HG03066 (cell line): ENCODE measurements at regions not wholly inside any gene's neighbourhood (a gene's known extent, or its start where the extent isn't known, plus 50 kb on each side); places are given as distances from the start of the nearest gene placed in this dataset.
"Not testable (repeated sequence)": the region's sequence is repeated elsewhere in the genome, so short reads cannot be mapped to it uniquely, and the experiment has no call there.

Experiments
- ATAC-seq: cut with Tn5 transposase; IDR thresholded peaks from one replicate; pipeline ENCODE4 v1.9.1; 2021; ENCODE audit warnings: low read depth; ENCODE audit not compliant: unreplicated experiment

DNA sequence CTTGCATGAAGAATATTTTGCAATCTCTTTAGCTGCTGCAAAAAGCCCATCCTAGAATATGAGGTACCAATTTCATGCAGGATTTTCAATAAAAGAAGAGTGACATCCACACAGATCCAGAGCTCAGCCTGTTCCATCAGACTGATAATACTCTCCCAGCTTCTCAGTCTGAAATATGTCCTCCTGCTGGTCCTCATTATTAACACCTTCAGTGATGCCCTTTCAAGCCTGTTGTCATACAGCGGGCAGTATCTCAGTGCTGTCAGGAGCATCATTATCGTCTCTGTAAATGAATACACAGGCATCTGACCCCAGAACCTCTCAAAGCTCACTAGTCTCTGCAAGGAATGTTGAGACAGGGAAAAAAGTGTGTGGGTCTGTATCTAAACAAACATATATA is 1387.8 kb downstream of the OTOL1 start:
- no peak for ATAC-seq

DNA sequence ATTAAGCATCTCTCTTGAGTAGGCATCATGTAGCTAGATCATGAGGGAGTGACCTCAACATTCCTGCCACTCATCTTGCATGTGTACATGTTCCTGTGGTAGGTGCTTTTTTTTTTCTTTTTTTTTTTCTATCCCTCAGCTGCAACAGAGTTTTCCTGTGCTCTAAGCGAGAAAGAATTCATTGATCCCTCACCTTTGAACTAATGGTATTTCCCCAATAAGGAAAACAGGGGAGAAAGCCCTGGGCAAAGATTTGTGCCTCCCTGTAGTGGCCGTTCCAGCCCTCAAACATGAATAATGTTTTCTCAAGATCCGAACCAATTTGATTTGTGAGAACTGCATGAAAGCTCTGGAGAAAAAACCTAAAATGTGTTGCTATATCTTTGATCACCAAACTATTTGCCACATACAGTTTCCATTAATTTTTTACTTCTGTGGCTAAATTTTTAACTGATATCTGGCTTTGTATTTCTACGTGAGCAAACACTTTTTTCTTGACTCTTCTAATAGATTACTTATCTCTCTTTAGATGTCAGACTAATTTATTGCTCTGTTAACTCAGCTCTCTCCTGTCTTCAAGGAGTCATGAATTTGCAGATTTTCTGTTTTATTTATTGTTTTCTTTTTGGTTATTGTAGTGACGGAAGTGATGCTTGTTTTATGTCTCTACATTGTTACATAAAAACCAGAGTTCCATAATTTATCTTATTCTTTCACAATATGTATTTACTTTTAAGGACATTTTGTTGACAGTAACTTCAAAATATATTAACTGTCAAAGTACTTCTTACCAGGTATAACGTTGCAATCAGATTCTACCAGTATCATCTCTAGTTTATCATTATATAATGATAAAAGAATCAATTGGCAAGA is 1396.5 kb downstream of the OTOL1 start:
- ATAC-seq: no peak

- ATAC-seq: no peak
These were observed 1400.7 kb downstream of the OTOL1 start for GRCh38 chr3:162897291-162897690.

GRCh38 chr3:162932503-162932902 is 1435.9 kb downstream of the OTOL1 start:
- ATAC-seq: no peak

DNA sequence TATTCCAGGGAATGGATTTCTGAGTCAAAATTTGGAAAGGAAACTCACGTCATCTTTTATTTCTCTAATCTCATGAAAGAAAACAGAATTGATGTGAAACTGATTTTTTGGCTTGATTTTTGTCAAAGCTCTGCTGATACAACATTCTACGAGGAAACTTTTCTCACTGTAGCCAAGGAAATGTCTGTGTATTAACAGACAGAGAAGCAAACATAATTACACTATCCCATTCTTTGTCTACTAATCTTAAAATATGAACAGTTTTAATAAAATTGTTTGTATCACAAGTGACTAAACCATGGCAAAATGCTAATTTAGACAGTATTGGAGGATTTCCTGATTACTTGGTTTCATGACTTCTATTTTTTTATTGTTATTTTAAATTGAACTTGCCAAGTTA is 1437.0 kb downstream of the OTOL1 start:
- no peak for ATAC-seq

- no peak for ATAC-seq
These were observed 1440.1 kb downstream of the OTOL1 start for GRCh38 chr3:162936706-162937105.

GRCh38 chr3:162938083-162938482 is 1441.5 kb downstream of the OTOL1 start:
- no peak for ATAC-seq

DNA sequence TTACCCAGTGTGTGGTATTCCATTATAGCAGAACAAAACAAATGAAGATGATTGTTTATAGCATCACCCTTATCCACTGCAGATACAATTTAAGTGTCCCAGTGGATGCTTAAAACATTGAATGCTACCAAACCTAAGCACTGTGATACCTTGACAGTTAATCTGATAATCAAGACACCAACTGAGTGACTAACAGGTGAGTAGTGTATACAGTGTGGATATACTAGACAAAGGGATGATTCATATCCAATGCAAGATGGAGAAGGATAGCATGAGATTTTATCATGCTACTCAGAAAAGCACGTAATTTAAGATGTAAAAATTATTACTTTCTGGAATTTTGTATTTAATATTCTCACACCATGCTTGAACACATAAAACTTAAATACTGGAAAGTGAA is 1449.0 kb downstream of the OTOL1 start:
- ATAC-seq: no peak

GRCh38 chr3:162956711-162957110 is 1460.1 kb downstream of the OTOL1 start:
- no peak for ATAC-seq

DNA sequence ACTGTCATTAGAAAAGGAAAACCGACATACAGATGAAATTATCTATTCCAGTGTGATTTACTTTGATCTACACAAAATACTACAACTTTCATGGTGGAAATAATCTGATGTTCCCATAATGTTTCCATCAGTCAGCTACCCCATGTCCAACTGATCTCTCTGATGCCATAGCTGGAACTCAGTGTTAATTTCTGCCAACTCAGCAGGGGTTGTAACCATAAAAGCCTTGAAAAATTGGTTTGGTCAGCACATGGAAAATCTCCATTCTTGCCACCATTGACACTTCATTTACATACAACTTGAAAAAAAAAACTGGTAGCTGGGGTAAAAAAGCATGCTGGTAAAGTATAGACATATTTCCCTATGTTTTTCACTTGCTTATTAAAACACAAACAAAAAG is 1463.7 kb downstream of the OTOL1 start:
- ATAC-seq: no peak

DNA sequence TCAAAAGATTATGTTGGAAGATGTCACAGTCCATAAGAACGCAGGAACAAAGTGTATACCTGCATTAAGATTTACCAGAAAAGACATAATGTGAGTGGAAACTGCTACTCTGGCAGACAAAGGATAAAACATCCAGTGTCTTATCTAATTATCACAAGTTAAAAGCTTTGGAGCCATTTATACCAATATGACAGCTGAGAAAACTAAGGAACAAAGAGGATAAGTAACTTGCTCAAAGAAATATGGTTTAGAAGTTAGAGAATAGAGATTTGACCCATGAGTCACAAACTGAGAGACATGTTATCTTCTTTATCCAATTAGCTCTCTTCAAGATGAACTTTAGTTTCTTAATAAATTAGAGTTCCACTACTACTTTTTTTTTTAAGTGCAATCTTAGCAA is 1473.7 kb downstream of the OTOL1 start:
- ATAC-seq: no peak

- ATAC-seq: no peak
These were observed 1475.1 kb downstream of the OTOL1 start for GRCh38 chr3:162971715-162972114.

- no peak for ATAC-seq
These were observed 1476.9 kb downstream of the OTOL1 start for GRCh38 chr3:162973428-162973917.

- ATAC-seq: no peak
These were observed 1481.5 kb downstream of the OTOL1 start for GRCh38 chr3:162978136-162978535.

- no peak for ATAC-seq
These were observed 1488.1 kb downstream of the OTOL1 start for GRCh38 chr3:162984746-162985145.

- ATAC-seq: not testable (repeated sequence)
These were observed 1490.6 kb downstream of the OTOL1 start for GRCh38 chr3:162987085-162987794.

- no peak for ATAC-seq
These were observed 1496.1 kb downstream of the OTOL1 start for GRCh38 chr3:162992741-162993140.

DNA sequence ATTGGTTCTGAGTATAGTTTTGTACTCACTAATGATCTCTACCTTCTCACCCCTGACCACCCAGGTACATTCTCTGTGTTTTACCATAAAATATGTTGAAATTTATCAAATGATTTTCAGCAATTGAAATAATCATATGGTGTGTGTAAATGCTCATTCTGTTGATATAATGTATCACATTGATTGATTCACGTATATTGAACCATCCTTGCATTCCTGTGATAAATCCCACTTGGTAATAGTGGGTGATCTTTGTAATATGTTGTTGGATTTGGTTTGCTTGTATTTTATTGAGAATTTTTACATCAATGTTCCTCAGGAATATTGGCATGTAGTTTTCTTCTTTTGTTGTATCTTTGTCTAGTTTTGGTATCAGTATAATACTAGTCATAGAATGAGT is 1497.6 kb downstream of the OTOL1 start:
- no peak for ATAC-seq

- no peak for ATAC-seq
These were observed 1499.8 kb downstream of the OTOL1 start for GRCh38 chr3:162996368-162996767.

GRCh38 chr3:162998205-162998604 is 1501.6 kb downstream of the OTOL1 start:
- no peak for ATAC-seq

- no peak for ATAC-seq
These were observed 1515.0 kb downstream of the OTOL1 start for GRCh38 chr3:163011596-163011995.

DNA sequence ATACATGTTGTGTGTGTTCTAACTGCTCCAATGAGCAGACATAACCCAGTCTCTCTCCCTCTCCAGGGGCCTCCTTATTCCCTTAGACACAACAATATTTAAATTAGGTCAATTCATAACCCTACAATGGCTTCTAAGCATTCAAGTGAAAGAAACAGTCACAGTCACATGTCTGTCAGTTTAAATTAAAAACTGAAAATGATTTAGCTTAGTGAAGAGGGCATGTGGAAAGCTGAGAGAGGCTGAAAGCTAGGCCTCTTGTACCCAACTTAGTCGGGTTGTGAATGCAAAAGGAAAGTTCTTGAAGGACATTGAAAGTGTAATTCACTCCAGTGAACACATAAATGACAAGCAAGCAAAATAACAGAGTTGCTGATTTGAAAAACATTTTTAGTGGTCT is 1519.6 kb downstream of the OTOL1 start:
- ATAC-seq: no peak
